BJ (cell line): ENCODE measurements at regions not wholly inside any gene's neighbourhood (a gene's known extent, or its start where the extent isn't known, plus 50 kb on each side); places are given as distances from the start of the nearest gene placed in this dataset.

Experiments used
- CTCF ChIA-PET: fragments of 350-600 bp; formaldehyde crosslinking; extraction: SDS; loops from one replicate; lab custom pipeline; 2021; ENCODE audit warnings: antibody characterized with exemption, inconsistent platforms; lab: Yijun Ruan, JAX
- POLR2A ChIA-PET: fragments of 300-600 bp; sonication (Branson Sonifier 250); formaldehyde crosslinking; extraction: SDS; loops from one replicate; lab custom pipeline; 2021; ENCODE audit warnings: antibody characterized with exemption; lab: Charles Lee
- DNase-seq: peaks from one replicate; pipeline ENCODE4 v3.0.0-alpha.2; 2011; ENCODE audit warnings: low read depth
- H3K27me3 ChIP-seq: 2 replicates; pipeline ENCODE4 v1.6.0; 2011; ENCODE audit warnings: low read length; ENCODE audit not compliant: control insufficient read depth, insufficient read depth
- H3K36me3 ChIP-seq: 2 replicates; pipeline ENCODE4 v1.5.1; 2011; ENCODE audit warnings: low read length; ENCODE audit not compliant: control insufficient read depth, insufficient read depth
- H3K4me3 ChIP-seq: 2 replicates; pipeline ENCODE4 v1.5.1; 2011; ENCODE audit warnings: low read depth, mild to moderate bottlenecking, control low read depth, low read length
- TF ChIP-seq, protein P1 (sequence below): IDR thresholded peaks from 2 replicates; pipeline ENCODE4 v1.5.1; 2011; ENCODE audit warnings: low read depth, mild to moderate bottlenecking, control low read depth, inconsistent platforms, low read length, moderate library complexity; ENCODE audit not compliant: insufficient read depth

DNA sequence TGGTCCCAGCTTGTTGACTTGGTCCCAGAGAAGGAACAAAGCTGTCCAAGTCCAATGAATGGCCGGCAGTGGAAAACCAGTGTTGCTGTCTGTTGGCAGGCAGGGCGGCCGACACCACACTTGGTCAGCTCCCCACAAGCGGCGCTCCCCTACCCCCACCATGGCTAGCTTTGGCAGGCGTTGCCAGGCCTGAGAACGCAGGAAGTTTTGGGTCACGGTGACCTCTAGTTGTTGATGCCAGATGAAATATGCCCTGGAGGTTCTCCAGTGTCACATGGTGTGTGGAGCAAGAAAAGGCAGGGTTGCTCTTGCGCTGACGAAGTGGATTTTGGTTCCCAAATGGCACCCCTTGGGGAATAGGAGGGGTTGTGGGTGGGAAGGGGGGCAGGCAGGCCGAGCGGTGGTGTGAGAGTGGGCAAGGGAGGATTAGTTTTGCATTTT is 72.7 kb upstream of the TPRG1 start:
- no peak overlapping the region for H3K4me3 ChIP-seq
- TF ChIP-seq, protein P1, sequence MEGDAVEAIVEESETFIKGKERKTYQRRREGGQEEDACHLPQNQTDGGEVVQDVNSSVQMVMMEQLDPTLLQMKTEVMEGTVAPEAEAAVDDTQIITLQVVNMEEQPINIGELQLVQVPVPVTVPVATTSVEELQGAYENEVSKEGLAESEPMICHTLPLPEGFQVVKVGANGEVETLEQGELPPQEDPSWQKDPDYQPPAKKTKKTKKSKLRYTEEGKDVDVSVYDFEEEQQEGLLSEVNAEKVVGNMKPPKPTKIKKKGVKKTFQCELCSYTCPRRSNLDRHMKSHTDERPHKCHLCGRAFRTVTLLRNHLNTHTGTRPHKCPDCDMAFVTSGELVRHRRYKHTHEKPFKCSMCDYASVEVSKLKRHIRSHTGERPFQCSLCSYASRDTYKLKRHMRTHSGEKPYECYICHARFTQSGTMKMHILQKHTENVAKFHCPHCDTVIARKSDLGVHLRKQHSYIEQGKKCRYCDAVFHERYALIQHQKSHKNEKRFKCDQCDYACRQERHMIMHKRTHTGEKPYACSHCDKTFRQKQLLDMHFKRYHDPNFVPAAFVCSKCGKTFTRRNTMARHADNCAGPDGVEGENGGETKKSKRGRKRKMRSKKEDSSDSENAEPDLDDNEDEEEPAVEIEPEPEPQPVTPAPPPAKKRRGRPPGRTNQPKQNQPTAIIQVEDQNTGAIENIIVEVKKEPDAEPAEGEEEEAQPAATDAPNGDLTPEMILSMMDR = no peak
- CTCF ChIA-PET = no interaction called here

DNA sequence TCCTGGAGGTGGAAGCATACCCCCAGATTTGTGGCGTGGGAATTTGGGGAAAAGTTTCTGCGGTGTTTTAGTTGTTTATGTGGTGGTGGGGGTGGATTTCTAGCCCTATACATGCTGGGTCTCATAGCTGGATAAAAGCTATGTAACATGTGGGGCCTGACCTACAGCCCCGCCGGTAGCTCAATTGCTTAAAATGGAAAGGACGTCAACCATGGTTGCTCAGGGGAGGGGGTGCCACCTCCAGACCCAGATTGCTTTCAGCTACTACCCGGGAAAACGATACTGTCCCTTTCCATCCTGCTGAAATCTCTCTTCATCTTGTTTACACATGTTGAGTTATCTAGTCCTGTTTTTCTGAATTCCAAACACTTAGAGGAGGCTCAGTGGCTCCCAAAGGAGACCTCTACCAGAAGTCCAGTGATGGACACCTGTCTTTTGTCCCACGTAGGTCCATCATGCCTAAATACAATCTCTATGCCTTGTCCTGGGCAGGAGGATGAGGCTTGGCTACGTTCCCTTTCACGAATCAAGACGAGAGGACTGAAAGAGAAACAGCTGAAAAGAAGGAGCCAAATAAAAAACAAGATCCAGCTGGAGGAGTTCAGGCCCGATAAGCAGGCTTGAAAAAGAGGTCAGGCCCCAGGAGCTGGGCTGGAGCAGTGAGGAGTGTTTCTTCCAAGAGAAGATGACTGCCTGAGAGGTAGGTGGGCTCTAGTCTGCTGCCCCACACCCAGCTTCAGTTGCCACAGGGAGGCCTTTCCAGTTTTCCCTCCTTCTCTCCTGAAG is 72.1 kb upstream of the TPRG1 start:
- TF ChIP-seq, protein P1 = no peak
- ChIA-PET CTCF (interaction anchor here (0.6 kb wide), 1 partner anchor 11 kb away, joined by 3 read pairs; no protein-coding TSS in a partner anchor), POLR2A (no interaction called here)
- Histone ChIP-seq H3K4me3 (no peak overlapping the region), H3K36me3 (no peaks in the 10 kb centered on the region), H3K27me3 (peaks cover 2% of the 10 kb centered on the region)
- DNase-seq = no peak

More for the DNA sequence above, 72.7 kb upstream of the TPRG1 start:
- Histone ChIP-seq H3K27me3 (peaks cover 2% of the 10 kb centered on the region), H3K36me3 (no peaks in the 10 kb centered on the region)
- no peak for DNase-seq
- POLR2A ChIA-PET = no interaction called here

DNA sequence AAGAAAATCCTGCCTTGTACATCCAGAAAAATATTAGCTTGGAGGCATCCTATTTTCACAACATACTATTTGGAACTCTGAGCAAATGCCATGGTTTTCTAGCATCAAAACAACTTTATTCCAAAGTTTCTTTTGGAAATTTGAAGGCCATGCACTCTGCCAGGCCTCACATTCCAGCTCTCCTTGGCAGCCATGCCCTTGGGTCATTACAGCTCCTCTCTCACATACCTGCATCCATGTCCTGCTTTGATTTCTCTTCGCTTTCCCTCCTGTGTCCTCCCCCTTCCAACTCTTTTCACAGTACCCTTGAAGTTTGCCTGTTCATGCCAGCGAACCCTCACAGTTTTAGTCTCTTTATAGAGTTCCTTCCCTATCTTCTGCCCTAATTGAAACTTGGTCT is 70.9 kb upstream of the TPRG1 start:
- POLR2A ChIA-PET = no interaction called here
- no peaks in the 10 kb centered on the region for H3K36me3 ChIP-seq
- TF ChIP-seq, protein P1 = no peak
- H3K27me3 ChIP-seq = peaks cover 1% of the 10 kb centered on the region
- CTCF ChIA-PET = no interaction called here
- DNase-seq = no peak
- no peak overlapping the region for H3K4me3 ChIP-seq

GRCh38 chr3:189101594-189101993 is 70.2 kb upstream of the TPRG1 start:
- Histone ChIP-seq H3K36me3 (no peaks in the 10 kb centered on the region), H3K4me3 (no peak overlapping the region), H3K27me3 (no peaks in the 10 kb centered on the region; the same call in 1 of the 2 replicates)
- DNase-seq = no peak
- POLR2A ChIA-PET = no interaction called here
- TF ChIP-seq, protein P1 = no peak
- CTCF ChIA-PET = no interaction called here

GRCh38 chr3:189103208-189103607 is 68.6 kb upstream of the TPRG1 start:
- Histone ChIP-seq H3K4me3 (no peak overlapping the region), H3K36me3 (no peaks in the 10 kb centered on the region), H3K27me3 (no peaks in the 10 kb centered on the region; the same call in 1 of the 2 replicates)
- ChIA-PET POLR2A (no interaction called here), CTCF (interaction anchor here (1.7 kb wide), 1 partner anchor 45 kb away, joined by 5 read pairs; no protein-coding TSS in a partner anchor)
- TF ChIP-seq, protein P1 = no peak
- no peak for DNase-seq
